ENCODE measurements at regions not wholly inside any gene's neighbourhood (a gene's known extent, or its start where the extent isn't known, plus 50 kb on each side); places are given as distances from the start of the nearest gene placed in this dataset.
"Not testable (repeated sequence)": the region's sequence is repeated elsewhere in the genome, so short reads cannot be mapped to it uniquely, and the experiment has no call there.

- H3K4me3 ChIP-seq (replicated peaks in 1 of 2; ENCODE audit: low read depth in 2 of 2, low read length in 2 of 2), result no peak overlapping the region
- DNase-seq (ENCODE audit: low read depth in 2 of 2), result no peak
- no peak for TF ChIP-seq CTCF (IDR thresholded peaks at IDR 0.05; ENCODE audit: low read depth, low read length)
Observed at GRCh38 chr4:116223040-116223732, 862.2 kb downstream of the TRAM1L1 start.

DNA sequence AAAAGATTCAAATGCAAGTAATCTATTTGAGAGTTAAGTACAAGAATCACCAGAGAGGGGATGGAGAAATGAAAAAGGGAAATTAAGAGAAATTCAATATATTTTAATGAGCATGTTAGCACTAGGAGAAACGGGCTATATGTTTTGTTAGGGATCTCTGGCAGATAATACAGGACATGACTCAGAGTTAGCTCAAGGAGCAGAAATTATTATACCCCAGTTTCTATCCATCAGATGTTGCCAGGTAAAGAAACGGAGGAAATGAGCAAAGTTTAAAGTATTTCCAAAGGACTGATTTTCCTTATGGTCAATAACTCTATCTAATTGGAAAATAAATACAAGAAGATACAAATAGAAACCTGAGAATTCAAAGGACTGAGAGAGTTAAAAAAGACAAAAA, 867.6 kb downstream of the TRAM1L1 start:
- no peak for DNase-seq (ENCODE audit: low read depth in 2 of 2)
- TF ChIP-seq CTCF (IDR thresholded peaks at IDR 0.05; ENCODE audit: low read depth, low read length), result no peak
- H3K4me3 ChIP-seq (replicated peaks in 1 of 2; ENCODE audit: low read depth in 2 of 2, low read length in 2 of 2), result no peak overlapping the region

DNA sequence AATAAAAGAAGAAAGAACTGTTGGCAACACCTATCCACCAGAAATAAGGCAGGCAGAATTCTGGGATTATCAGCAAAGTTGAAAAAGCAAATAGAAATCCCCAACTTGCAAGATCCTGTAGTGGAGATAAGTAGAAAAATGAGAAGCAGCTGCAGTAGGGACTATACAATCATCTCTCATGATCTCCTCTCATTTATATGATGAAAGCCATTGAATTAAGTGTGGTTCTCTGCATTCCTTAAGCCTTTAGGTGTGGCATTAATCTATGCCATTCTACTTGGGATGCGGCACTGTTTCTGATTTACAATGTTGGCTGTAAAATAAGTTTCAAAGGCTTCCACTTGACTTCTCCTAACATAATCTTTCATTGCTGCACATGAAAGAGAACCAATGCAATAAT, 869.8 kb downstream of the TRAM1L1 start:
- no peak overlapping the region for H3K4me3 ChIP-seq (replicated peaks in 1 of 2; ENCODE audit: low read depth in 2 of 2, low read length in 2 of 2)
- TF ChIP-seq CTCF (IDR thresholded peaks at IDR 0.05; ENCODE audit: low read depth, low read length), result no peak
- DNase-seq (ENCODE audit: low read depth in 2 of 2), result no peak

GRCh38 chr4:116202524-116202923, 882.9 kb downstream of the TRAM1L1 start:
- H3K4me3 ChIP-seq (replicated peaks in 1 of 2; ENCODE audit: low read depth in 2 of 2, low read length in 2 of 2), result no peak overlapping the region
- no peak for TF ChIP-seq CTCF (IDR thresholded peaks at IDR 0.05; ENCODE audit: low read depth, low read length)
- no peak for DNase-seq (ENCODE audit: low read depth in 2 of 2)

- H3K4me3 ChIP-seq (replicated peaks in 1 of 2; ENCODE audit: low read depth in 2 of 2, low read length in 2 of 2), result no peak overlapping the region
- no peak for TF ChIP-seq CTCF (IDR thresholded peaks at IDR 0.05; ENCODE audit: low read depth, low read length)
- no peak for DNase-seq (ENCODE audit: low read depth in 2 of 2)
Observed at GRCh38 chr4:116197317-116197809, 888.0 kb downstream of the TRAM1L1 start.

- H3K4me3 ChIP-seq (replicated peaks in 1 of 2; ENCODE audit: low read depth in 2 of 2, low read length in 2 of 2), result no peak overlapping the region
- no peak for DNase-seq (ENCODE audit: low read depth in 2 of 2)
- TF ChIP-seq CTCF (IDR thresholded peaks at IDR 0.05; ENCODE audit: low read depth, low read length), result no peak
Observed at GRCh38 chr4:116183241-116183640, 902.1 kb downstream of the TRAM1L1 start.

DNA sequence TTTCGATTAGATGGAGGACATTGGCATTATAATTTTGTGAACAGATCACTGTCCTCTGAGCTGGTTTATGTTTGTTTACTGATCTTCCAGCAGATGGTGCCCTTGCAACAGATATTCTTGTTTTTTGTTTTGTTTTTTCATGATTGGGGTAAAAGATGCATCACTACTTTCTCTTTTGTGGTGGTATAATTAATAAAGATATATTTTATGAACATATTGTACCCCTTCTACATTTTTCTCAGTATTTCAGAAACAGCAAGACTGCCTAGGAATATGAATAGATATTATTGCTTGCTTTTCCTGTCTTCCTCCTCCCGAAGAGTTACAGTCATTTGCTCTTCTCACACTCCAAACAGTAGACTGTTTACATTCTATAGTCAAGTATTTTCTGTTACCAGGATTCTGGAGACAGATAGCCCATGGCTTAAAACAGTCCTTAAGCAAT, 905.2 kb downstream of the TRAM1L1 start:
- DNase-seq (ENCODE audit: low read depth in 2 of 2), result peak; percentile 3
- TF ChIP-seq CTCF (IDR thresholded peaks at IDR 0.05; ENCODE audit: low read depth, low read length), result peak; percentile 17

DNA sequence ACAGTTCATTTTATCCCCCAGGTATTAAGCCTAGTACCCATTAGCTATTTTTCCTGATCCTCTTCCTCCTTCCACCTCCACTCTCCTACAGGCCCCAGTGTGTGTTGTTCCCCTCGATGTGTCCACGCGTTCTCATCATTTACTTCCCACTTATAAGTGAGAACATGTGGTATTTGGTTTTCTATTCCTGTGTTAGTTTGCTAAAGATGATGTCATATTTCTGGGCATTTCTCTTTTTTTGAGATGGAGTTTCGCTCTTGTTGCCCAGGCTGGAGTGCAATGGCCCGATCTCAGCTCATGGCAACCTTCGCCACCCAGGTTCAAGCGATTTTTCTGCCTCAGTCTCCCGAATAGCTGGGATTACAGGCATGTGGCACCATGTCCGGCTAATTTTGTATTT, 934.0 kb downstream of the TRAM1L1 start:
- not testable (repeated sequence) for H3K4me3 ChIP-seq (replicated peaks in 1 of 2; ENCODE audit: low read depth in 2 of 2, low read length in 2 of 2); DNase-seq (ENCODE audit: low read depth in 2 of 2)

More for the DNA sequence above, 905.2 kb downstream of the TRAM1L1 start:
- no peak overlapping the region for H3K4me3 ChIP-seq (replicated peaks in 1 of 2; ENCODE audit: low read depth in 2 of 2, low read length in 2 of 2)
